ENCODE measurements at regions not wholly inside any gene's neighbourhood (a gene's known extent, or its start where the extent isn't known, plus 50 kb on each side); places are given as distances from the start of the nearest gene placed in this dataset.
A peak's percentile ranks its signal among the peaks of the same experiment; 100 is the strongest.
"Not testable (repeated sequence)": the region's sequence is repeated elsewhere in the genome, so short reads cannot be mapped to it uniquely, and the experiment has no call there.

DNA sequence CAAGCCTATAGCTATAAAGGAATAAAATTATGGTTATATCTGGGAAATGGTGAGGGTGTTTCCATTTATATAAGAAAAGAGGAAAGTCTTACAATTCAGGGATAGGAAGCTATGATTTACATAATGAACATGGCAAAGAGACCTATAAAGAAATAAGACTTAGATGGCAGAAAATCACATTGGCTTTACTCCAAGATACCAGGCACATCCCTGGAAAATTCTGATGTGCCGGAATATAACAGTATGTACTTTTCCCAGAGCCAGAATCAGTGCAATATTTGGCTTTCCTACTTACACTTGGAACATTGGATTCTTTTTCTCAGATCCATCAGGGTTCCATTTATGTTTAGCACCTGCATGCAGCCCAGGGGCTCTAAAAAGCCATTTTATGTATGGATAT lies 357.8 kb downstream of the CETN3 start:
- DNase-seq, result no peak

DNA sequence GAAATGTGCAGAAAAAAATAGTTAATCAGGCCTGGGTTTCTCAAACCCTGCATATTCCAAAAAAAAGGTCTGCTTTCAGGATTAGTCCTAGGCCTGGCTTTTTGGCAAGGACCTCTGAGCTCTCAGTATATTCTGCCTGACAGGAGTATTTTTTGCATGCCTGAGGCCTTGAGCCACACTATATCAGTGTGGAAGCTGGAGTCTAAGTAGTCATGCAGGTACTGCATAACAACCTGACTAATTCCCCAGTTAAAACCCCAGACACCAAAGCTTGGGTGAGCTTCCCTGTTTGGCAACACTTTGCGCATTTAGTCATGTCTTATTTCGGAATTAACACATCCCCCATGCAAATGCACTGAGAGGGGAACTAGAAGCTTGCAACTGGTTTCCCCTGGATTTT lies 359.5 kb downstream of the CETN3 start:
- peak; percentile 51 for DNase-seq

DNA sequence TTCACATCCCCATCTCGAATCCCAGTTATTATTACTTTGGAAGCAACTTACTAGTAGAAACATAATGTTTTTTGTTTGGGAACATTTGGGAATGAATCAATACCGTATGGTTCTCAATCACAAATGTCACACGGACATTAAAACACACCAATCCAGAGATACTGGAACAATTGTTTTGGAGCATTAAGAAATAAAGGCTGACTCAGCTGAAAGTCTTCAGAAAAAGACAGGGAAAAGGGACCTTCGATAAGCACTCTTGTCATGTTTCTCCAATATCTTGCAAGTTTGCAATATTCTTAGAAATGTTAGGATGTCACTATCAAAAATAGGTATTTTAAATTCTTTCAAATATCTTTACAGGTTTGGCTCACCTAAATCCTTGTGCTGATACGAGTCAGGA lies 362.4 kb downstream of the CETN3 start:
- no peak for DNase-seq

DNA sequence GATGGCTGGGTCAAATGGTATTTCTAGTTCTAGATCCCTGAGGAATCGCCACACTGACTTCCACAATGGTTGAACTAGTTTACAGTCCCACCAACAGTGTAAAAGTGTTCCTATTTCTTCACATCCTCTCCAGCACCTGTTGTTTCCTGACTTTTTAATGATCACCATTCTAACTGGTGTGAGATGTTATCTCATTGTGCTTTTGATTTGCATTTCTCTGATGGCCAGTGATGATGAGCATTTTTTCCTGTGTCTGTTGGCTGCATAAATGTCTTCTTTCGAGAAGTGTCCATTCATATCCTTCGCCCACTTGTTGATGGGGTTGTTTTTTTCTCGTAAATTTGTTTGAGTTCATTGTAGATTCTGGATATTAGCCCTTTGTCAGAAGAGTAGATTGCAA lies 369.5 kb downstream of the CETN3 start:
- not testable (repeated sequence) for DNase-seq

DNA sequence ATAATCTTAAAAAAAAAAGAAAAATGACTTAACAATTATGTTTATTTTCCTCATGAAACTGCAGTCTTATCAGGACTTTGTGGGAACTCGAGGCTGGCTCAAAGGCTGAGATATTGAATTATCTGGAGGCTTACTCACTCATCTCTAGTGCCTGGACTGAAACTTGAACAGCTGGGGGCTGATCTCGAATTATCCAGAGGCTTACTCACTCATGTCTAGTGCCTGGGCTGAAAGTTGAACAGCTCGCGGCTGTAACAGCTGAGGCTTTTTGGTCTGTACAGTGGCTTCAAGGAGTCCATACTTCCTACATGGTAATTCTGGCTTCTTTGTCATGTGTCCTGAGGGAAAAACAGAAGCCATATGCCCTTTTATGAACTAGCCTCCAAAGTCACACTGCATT lies 371.9 kb downstream of the CETN3 start:
- peak; percentile 89 for DNase-seq

DNA sequence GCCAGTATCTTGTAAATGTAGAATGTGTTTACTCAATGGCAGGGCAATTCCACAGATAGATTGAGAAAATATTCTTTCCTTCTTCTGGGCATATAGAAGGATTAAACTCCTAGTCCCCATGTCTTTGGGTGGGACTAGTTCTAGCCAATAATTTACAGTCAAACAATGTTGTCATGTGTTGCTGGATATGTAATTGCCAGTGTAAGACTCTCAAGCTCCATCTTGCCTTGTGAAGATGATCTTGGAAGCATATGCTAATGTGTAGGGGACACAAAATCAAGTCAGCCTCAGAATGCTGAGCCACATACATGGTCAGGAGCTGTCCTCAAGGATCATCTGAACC lies 386.9 kb downstream of the CETN3 start:
- DNase-seq, result no peak

DNA sequence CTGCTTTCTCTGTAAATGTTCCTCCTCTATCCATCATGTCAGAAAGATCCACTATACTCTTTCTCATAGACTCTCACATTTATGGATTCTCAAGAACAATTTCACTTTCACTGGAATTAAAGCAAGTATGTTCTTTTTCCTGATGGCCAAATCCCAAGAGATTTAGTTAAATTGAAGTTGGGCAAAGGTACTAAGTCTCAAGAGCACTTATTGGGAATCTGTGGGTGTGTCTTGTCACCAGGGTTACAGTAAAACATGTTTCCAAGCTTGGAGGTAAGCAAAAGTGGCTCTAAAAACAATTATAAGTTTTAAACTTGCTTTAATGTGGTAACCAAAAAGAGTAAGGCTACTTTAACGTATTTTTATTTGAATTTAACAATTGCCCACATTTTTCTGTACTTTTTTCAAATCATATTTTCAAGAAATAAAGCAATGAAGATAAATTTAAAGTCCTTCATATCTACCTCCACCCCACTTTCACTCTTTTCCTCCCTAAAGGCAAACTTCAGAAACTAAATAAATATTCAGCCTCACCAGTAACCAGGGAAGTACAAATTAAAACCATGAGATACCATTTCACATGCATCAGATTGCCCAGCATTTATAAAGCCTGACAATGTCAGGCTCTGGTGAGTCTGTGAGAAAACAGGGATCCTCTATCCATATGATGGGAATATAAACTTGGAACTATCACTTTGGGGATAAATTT lies 387.4 kb downstream of the CETN3 start:
- DNase-seq, result no peak

DNA sequence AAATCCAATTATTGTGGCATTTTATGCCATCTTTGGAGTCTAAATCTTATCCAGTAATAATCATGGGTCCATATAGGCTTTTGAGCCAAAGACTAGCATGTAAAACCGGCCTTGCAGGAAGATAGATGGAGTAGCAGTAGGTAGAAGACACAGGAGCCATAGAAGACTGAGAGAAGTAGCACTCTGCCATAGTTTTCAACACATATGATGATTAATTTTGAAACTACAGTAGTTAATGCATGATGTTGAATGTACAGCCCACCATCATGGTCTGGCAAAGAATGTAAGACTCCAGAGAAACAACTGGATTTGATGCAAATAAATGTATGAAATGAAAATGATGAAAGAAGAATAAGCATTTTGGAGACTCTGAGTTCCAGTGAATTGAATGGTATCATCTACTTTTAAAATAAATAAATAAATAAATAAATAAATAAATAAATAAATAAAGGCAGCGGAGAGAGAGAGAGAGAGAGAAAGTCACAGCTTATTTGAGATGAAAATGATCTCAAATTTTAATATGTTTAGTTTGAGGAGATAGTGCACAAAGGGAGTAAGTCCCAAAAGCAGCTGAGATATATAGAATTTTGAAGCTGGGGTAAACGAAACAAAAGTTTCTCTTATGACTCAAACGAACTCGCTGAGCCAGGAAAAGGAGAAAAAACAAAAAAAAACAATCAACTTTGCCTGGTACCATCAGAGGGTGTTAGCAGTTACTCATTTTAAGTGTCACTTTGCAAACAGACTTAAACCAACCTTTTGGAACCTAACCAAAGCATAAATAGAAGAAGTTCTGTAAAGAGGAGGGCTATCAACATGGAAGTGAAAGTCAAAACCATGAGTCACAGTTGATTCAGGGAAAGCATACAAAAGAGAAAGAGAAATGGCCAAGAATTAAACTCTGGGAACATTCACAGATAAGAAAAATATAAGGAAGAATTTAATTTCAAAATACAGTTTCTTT lies 388.7 kb downstream of the CETN3 start:
- DNase-seq, result peak; percentile 91

DNA sequence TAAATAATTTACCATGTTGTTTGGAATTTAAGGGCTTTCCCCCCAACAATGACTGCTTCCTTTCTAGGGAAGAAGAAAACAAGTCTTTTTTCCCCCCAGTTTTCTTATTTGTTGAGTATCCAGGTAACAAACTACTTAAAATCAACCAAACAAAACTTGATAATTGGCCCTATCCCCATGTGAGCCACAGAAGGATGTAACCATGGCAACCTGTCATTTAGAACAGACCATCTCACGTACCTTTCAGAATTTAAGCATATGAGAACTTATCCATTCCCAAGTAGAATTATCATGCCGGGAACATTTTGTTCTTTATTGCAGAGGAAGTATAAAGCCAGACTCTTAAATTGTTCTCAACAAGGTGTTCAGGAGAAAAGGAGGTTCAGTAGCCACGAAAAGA lies 392.3 kb downstream of the CETN3 start:
- DNase-seq, result no peak

DNA sequence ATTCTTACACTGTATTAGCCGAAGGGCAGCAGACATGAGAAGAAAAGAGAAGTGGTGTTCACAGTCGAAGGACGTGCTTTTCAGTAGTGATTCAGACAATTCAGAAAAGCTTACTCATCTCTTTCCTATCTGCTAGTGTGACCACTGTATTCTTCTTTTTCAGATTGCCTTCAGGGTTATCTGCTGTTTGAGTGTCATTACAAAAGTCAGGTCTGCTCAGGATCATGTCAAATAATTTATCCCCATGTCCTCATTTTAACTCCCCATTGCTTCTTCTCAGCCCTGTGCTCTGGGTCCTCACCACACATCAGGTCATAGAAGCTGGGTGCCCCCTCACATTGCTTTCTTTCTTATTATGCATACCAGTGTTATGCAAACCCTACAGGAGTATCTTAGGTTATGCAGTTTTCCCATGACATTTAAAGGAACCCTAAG lies 394.0 kb downstream of the CETN3 start:
- DNase-seq, result peak; percentile 79

DNA sequence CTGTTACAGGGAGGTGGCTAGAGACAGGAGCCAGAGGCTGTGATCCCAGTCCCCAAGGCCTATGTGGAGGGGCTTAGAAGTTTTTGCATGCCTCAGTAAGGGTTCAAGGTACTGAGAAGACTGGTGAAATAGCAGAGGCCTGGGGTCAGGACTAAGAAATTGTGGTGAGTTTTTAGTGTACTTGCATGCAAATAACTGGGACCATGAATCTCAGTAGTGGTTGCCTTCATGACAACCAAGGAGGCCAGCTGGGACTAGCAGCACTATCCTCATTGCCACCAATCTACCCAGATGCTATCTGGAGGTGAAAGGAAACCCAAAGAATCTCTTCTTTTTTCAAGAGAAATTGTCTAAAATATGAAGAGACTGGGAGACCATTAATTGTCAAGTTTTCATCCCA lies 395.1 kb downstream of the CETN3 start:
- no peak for DNase-seq

DNA sequence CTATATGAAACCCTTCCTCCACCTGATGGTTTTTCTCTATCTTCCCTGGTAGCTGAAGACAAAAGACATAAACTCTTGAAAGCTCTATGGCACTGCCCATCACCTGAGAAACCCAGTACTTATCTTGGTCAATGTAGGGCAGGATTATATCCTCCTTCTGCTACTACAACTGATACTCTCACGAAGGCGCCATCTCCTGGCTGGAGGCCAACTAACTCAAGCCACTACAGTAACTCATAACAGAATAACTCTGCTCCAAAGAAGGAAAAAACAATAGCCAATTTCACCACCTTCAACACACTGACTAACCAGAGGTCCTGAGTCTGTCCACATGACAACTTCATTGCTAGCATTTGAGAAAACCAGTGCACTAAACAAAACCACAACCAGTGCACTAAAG lies 409.2 kb downstream of the CETN3 start:
- no peak for DNase-seq

DNA sequence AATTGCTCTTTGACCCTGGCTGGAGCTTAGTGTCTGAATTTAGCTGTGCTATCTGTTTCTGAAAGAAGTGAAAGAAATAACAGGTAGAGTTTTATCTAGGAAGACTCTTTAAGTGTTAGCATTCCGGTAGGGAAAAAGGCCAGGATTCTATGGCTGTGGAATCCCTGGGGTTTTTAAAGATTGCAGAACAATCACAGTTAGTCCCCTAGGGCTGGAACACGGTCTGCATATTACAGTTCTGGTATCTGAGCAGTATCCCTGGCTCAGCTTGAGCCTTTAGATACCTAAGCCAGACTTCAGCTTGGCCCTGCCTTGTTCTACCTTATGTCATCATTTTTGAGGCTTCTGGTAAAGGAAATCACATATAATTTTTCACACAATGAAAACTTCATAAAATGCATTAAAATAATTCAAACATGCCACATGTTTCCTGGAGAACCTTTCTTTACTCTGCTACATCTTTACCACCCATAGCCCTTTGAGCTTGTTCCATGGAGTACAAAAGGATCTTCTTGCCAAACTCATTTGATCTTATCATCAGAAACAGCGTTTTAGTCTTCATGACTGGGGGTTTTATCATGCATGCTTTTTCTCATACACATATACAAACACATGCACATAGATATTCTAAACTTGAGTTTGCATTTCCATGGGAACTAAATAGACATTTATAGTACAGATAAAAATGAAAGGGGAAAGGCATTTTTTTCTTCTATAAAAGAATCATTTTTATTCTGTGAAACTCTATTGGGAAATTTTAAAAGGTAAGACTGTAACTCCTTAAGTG lies 410.8 kb downstream of the CETN3 start:
- DNase-seq, result no peak

DNA sequence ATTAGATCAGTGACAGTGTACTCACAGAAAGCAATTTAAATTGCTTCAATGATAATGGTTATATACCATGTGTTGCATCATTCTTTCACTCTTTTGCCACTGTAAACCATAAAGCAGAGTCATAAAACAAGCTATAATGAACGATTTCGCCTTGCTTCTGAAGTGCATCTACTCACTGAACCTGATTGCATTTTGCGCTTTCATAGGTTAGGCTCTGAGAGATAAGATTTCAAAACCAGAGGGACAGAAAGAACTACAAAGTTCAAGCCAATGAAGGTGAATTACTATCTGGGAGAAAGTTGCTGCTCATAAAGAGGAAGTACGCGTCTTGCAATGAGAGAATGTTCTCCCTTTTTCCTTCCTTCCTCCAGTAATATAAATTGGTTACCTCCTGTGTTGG lies 412.7 kb downstream of the CETN3 start:
- DNase-seq, result no peak

DNA sequence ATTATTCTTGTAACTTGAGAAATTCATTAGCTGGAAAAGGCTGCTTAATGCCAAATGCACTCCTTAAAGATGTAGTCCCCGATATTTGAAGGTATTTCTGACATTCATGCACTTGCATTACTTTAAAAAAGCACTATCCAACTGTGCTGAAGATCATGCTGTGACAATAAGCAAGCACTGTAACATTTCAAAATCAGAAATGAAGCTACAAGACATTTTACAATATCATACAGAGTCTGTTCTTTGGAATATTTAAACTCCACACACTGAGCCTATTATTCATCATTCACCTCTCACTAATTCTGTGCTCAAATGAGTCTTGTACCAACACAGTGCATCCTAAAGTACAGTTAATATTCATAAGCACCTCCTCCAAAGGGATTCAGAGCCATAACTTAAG lies 413.2 kb downstream of the CETN3 start:
- DNase-seq, result no peak

DNA sequence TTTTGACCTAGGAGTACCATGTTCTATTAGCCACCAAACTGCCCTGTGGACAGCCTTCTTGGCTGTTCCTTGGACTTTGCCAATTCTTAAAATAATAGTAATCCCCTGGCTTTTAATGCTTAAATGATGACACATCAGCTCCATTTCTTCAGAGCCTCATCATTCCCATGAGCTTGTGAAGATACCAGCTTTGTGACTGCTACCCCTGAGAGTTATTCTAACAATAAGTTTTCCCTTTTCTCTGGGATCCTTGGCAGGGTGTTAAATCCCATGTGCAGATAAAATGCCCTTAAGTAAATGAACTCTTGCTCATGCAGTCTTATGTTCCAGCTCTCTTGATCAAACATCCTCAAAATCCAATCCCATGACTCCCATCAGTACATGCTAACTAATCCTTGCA lies 415.3 kb downstream of the CETN3 start:
- DNase-seq, result no peak

DNA sequence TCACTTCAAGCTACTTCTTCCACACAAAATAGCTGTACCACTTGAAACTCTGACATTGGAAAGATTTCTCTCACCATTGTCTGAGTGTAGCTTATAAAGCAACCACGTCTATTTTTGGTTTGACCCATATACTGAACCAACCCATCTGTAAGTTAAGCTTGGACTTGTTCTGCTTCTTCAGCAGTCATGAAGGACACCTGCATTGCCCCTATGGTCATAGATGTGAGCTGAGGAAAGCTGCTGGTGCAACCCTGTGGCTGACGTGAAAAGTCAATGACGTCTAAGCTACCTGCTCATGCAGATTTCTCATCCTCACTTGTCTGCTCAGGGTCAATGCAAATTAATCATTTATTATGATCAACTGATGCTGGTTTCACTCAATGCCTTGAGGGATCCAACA lies 417.4 kb downstream of the CETN3 start:
- DNase-seq, result no peak

DNA sequence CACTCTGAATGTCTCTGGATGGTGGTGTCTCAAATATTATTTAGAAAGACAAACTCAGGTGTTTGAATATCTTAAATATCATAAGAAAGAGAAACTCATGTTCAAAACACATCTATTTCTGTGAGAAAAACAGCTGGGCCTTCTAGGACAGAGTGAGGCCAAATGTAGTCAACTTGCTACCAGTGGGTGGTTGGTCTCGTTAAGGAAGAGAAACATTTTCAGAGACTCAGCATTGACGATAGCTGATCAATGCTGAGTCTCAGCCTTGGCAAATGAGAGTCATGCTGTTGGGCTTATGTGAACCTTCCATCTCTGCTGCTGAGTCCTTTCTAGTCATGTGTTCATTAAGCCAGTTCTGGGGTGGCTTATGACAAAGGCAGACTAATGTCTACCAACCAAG lies 418.0 kb downstream of the CETN3 start:
- no peak for DNase-seq

DNA sequence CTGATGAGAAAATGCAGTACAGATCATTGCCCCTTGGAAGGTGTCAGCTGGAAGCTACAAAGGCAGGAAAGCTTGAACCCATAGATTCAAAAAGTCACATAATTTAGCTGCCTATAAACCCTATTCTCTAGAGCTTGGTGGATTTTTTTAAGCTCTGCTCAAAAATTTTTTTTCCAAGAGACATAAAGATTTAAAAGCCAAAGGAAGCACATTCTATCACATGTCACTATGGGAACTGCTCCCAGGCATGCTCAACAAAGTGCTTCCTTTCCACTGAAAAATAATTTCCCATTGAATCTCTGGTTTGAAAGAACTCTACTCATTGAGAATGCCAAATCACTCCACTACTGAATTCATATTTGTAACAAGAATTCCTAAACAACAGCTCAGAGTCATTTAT lies 419.8 kb downstream of the CETN3 start:
- DNase-seq, result no peak

DNA sequence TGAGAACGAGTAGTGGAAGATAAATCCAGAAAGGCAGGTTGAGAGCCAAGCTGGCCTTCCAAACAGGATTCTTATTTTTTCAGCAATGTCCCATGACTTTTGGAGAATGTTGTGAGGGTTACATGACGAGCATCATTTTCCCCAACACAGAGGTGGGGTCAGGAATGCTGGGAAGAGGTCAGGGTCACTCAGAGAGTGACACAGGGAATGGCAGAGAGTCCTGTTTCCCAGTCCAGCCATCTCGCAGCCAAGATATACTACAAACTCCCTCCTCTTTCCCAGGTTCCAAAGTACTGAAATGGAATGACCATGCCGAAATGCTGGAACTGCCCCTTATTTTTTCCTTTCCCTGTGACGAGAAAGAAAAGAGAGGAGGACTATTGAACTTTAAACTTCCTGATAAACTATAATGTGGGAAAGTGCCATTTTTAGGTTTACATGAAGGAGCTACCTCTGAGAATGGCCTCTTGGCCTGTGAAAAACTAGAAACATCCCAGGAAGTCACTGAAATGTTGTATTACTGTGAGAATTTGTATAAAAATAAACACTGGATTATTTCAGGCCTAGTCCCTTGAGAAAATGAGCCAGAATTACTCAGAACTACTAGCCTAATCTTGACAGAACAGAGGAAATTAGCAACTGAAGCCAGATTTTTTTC lies 420.4 kb downstream of the CETN3 start:
- no peak for DNase-seq

DNA sequence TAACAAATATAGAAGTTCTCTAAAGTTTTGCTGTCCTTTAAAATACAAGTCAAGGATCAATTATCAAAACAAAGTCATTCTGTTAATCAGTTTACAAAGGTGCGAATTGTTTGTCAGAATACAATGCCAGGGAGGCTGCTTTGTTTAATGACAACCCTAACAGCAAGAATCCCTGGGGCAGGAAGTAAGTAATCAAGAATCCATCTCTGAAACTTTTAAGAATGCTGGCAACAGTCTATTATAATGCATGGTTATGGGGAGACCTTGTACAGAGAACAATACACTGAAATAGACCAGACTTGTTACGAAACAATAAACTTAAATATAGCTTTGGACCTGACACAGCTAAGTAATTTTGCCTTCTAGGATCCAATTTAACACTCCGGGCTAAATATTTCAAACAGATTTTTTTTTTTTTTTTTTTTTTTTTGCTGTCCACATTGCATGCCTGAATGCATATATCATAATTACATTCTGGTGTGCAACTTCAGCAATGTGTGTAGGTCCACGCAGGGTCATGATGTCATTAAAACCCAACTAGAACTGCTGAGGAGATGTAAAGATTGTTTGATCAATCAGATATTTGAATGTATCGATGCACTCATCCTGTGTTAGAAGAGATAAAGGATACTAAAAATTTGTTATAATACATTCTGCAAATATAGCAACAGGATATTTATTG lies 421.3 kb downstream of the CETN3 start:
- DNase-seq, result no peak

DNA sequence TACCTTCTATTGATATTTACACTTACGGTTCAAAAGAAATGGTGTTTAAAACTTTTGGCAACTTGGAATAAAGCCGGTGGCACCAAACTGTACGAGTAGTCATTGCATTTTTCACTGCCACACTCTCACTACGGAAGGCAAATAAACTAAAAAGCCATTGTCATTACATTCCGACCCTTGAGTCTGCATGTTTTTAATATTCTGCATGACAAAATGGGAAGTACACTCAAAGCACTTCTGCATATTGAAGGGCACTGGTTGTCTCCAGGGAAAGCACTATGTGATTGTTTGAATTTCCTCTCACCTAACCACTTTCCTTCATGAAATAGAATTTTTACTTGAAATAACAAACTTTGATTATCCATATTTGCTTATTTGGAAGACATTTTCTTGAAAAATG lies 426.3 kb downstream of the CETN3 start:
- no peak for DNase-seq

All from NCI-H226 (cell line).